GM21423 (cell line): ENCODE measurements at regions not wholly inside any gene's neighbourhood (a gene's known extent, or its start where the extent isn't known, plus 50 kb on each side); places are given as distances from the start of the nearest gene placed in this dataset.
A peak's percentile ranks its signal among the peaks of the same experiment; 100 is the strongest.

ENCODE experiments used
- ATAC-seq: cut with Tn5 transposase; IDR thresholded peaks from one replicate; pipeline ENCODE4 v1.9.1; 2021; ENCODE audit warnings: mild to moderate bottlenecking, moderate library complexity; ENCODE audit not compliant: unreplicated experiment

- peak; percentile 55 for ATAC-seq
These were observed 133.7 kb downstream of the AEBP2 start for GRCh38 chr12:19572920-19573558.

DNA sequence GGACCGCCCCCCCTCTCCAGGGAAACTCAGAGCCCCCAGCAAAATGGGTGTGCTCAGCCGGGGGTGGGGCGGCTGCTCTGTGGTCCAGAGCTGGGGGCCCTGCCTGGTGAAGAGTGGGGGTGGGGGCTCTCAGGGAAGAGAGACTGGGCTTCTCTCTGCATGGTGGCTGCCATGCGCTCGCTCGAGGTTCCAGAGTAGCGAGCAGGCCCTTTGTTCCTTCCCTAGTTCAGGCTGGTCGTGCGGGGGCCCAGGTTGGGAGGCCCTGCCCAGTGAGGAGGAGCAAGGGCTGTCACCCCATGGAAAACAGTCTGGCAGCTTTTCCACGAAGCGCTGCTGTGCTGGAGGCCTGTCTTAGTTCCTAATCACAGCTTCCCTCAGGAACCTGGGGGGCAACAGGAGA is 134.6 kb downstream of the AEBP2 start:
- no peak for ATAC-seq

DNA sequence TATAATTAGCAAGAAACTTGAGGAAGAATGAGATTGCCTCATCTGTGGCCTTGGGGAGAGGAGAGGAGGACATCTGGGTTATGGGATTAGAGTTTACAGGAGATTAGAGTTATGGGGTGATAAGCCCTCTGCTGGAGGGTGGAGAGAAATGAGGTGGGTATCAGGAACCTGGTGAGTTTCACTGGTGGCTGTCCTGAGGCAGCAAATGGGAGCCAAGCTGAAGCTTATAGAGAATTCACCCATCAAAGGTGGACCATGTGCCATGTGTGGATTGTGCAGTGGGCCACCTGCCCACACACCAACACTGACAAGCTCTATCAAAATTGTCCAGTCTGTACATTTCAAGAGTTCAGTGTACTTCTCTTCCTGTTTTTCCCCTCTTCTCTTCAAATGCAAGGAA is 135.3 kb downstream of the AEBP2 start:
- ATAC-seq, result no peak

GRCh38 chr12:19575337-19576243 is 136.3 kb downstream of the AEBP2 start:
- ATAC-seq, result no peak

- no peak for ATAC-seq
These were observed 137.4 kb downstream of the AEBP2 start for GRCh38 chr12:19576506-19577280.

- no peak for ATAC-seq
These were observed 137.9 kb downstream of the AEBP2 start for GRCh38 chr12:19577281-19577530.

GRCh38 chr12:19584732-19585131 is 145.4 kb downstream of the AEBP2 start:
- ATAC-seq, result no peak

GRCh38 chr12:19588951-19589350 is 149.7 kb downstream of the AEBP2 start:
- ATAC-seq, result no peak

- ATAC-seq, result no peak
These were observed 152.7 kb downstream of the AEBP2 start for GRCh38 chr12:19591951-19592350.

- no peak for ATAC-seq
These were observed 157.3 kb downstream of the AEBP2 start for GRCh38 chr12:19596434-19597166.

- no peak for ATAC-seq
These were observed 158.1 kb downstream of the AEBP2 start for GRCh38 chr12:19597167-19598026.

- ATAC-seq, result no peak
These were observed 166.4 kb downstream of the AEBP2 start for GRCh38 chr12:19605720-19606119.

GRCh38 chr12:19608039-19608438 is 168.7 kb downstream of the AEBP2 start:
- ATAC-seq, result no peak

DNA sequence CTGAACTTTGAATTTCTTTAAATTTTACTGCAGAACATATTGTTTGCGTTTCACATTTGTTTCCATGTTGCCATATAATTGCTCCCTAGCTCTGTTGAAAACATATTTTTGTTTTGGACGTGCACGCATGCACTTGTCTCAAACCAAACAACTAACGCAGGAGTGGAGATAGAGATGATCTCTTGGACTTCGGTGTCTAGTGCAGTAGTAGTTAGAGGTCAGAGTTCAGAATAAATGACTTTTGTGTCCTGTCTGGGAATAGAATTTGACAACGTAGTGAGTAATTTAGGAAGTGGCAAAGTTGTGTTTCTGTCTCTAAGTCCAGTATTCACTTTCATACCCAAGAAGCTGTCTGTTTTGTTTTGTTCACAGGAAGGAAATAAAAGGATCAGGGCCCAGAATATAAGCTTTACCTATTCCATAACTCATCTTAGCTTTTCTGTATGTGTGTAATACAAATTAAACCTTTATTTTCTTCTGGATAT is 173.8 kb downstream of the AEBP2 start:
- no peak for ATAC-seq

DNA sequence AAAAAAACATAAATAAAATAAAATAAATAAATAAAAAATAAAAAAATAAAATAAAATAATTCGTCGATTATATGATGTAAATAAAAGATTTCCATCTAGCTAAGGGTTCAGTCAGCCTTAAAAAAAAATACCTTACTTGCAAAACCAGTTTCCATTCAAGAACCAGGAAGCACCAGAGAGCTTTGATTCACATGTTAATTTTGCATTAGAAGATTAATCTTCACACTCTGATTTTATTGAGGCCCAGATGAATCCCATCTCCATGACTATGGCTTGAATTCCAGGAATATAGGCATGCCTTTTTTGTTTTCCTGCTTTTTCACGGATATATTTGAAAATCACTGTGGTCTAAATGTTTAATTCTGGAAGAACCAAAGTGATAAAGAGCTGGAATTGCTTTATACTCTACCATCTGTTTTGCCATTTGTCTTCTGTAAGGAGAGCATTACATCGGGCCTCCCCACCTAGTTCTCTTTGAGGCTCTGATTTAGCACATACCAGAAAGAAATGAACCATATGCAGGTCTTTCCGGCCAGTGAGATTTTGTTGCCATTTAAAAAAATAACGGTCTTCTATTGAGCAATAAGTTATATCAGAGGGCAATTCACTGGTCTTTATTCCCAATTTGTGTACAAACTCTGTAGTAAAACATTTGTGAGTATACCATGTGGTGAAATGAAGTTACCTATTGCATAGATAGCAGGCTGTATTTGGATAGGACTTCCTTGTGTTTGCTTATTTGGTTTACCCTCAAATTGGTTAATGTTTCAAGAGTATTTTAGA is 175.5 kb downstream of the AEBP2 start:
- ATAC-seq, result no peak

- ATAC-seq, result no peak
These were observed 176.1 kb downstream of the AEBP2 start for GRCh38 chr12:19615384-19615725.

DNA sequence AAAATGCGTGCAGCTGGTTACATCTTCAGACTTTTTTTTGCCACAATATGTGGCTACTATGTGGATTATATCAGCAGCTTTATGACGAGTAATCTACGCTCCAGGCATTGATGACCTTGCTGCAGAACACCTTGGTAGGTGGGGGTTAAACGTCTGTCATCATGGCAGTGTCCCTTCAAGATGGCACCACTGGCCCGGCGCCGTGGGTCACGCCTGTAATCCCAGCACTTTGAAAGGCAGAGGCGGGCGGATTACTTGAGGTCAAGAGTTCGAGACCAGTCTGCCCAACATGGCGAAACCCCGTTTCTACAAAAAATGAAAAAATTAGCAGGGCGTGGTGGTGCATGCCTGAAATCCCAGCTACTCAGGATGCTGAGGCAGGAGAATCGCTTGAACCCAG is 177.5 kb downstream of the AEBP2 start:
- no peak for ATAC-seq

DNA sequence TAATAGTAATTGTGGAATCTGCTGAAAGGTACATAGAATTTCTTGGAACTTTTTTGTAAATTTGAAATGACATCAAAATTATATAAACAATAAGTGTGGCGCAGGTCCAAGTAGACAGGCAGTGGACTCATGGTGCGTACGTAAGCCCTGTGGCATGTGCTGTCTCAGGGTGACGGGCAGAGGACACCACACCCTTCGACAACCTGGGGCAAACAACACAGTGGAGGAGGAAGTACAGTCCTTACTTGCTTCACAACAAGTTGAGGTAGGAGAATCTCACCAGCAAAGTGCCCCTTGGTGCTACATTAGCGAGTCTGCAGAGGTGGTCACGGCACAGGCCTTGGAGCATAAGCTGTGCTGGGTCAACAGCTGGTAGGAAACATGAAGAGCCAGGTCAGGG is 180.9 kb downstream of the AEBP2 start:
- no peak for ATAC-seq

DNA sequence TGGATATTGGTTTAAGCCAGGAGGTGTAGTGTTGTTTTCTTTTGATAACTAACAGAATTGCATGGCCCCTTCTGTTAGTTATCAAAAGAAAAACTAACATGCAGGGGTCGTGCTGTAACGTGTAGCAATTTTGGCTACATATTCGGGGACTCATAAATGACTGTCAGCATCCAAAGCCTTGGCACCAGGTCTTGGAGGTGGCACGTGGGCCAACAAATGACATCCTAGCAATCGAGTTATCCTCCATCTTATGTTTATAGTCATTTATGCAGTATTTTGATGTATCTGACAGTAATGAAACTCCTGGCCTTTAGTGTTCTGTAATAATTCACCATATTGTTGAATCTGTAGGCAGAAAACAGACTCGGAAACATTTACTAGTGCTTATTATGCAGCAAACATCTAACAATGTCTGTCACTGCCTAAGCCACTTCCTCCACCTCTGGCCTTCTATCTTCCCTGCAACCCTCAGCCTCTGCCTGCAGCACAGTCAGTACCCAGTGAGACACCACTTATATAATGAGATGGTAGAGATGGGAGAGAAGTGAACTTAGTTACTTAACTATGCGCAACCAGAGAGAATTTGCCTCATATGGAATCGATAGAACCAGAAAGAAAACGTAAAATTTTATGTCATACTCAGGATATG is 184.6 kb downstream of the AEBP2 start:
- no peak for ATAC-seq
